ENCODE measurements at regions not wholly inside any gene's neighbourhood (a gene's known extent, or its start where the extent isn't known, plus 50 kb on each side); places are given as distances from the start of the nearest gene placed in this dataset.

- TF ChIP-seq, protein P1, sequence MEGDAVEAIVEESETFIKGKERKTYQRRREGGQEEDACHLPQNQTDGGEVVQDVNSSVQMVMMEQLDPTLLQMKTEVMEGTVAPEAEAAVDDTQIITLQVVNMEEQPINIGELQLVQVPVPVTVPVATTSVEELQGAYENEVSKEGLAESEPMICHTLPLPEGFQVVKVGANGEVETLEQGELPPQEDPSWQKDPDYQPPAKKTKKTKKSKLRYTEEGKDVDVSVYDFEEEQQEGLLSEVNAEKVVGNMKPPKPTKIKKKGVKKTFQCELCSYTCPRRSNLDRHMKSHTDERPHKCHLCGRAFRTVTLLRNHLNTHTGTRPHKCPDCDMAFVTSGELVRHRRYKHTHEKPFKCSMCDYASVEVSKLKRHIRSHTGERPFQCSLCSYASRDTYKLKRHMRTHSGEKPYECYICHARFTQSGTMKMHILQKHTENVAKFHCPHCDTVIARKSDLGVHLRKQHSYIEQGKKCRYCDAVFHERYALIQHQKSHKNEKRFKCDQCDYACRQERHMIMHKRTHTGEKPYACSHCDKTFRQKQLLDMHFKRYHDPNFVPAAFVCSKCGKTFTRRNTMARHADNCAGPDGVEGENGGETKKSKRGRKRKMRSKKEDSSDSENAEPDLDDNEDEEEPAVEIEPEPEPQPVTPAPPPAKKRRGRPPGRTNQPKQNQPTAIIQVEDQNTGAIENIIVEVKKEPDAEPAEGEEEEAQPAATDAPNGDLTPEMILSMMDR (IDR thresholded peaks at IDR 0.05; ENCODE audit: extremely low read depth, missing control alignments): no peak
- DNase-seq (ENCODE audit: low spot score): no peak
These were observed 71.6 kb downstream of the RPL27A start for GRCh38 chr11:8754241-8754640.

- DNase-seq (ENCODE audit: low spot score): no peak
- TF ChIP-seq, protein P1 (IDR thresholded peaks at IDR 0.05; ENCODE audit: extremely low read depth, missing control alignments): no peak
These were observed 73.6 kb downstream of the RPL27A start for GRCh38 chr11:8756201-8756600.

DNA sequence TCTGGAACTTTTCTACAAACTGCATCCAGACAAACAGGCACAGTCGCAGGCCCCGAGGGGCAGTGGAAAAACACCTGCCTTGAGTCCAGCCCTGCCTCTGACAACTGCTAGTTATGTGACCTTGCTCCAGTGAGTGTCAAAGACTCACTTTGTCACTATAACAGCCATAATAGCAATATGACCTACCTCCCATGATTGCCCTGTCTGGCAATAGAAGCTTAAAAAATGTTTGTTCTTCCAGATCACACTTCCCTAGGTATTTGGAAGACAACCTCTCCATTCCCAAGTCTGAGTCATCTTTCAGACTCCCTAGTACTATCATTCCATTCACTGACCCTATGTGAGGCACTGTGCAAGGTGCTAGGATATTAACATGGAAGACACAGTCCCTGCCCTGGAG, 74.5 kb downstream of the RPL27A start:
- no peak for DNase-seq (ENCODE audit: low spot score)
- TF ChIP-seq, protein P1 (IDR thresholded peaks at IDR 0.05; ENCODE audit: extremely low read depth, missing control alignments): no peak

DNA sequence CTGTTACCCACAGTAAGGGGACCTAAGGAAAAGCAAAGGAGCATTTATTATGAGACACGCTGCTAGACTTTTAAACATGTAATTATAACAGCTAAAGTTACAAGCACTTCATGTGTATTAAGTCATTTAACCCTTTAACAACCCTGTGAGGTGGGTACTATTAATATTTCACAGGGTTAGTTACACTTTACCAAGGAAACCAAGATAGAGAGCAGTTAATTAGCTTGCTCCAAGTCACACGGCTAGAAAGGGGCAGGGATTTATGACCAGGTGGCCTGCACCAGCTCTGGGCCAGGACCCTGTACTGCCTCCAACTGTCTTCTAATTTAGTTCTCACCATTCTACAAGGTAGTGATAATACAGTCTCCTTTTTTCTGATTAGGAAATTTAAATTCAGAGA, 74.9 kb downstream of the RPL27A start:
- TF ChIP-seq, protein P1 (IDR thresholded peaks at IDR 0.05; ENCODE audit: extremely low read depth, missing control alignments): no peak
- DNase-seq (ENCODE audit: low spot score): no peak

GRCh38 chr11:8758619-8759169, 76.1 kb downstream of the RPL27A start:
- no peak for DNase-seq (ENCODE audit: low spot score)
- TF ChIP-seq, protein P1 (IDR thresholded peaks at IDR 0.05; ENCODE audit: extremely low read depth, missing control alignments): no peak

- TF ChIP-seq, protein P1 (IDR thresholded peaks at IDR 0.05; ENCODE audit: extremely low read depth, missing control alignments): no peak
- no peak for DNase-seq (ENCODE audit: low spot score)
These were observed 77.0 kb downstream of the RPL27A start for GRCh38 chr11:8759634-8760033.

DNA sequence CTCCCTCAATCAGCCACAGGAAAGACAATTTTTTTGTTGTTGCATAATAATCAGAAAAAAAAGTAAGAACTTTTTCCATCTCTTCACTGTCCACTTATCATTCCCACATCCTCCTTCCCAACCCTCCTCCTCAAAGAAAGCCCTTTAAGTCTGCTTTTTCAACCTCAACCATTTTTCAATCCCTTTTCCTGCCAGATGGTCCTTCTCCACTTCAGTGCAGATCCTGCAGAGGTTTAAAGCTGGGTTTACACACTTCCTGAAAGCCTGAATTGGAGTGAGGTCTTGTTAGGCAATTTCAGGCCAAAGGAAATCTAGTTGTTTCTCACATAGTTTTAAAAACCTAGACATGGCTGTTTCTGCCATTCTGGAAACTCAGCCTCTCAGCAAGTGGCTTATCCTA, 78.3 kb downstream of the RPL27A start:
- no peak for DNase-seq (ENCODE audit: low spot score)
- TF ChIP-seq, protein P1 (IDR thresholded peaks at IDR 0.05; ENCODE audit: extremely low read depth, missing control alignments): no peak
